ENCODE measurements at regions not wholly inside any gene's neighbourhood (a gene's known extent, or its start where the extent isn't known, plus 50 kb on each side); places are given as distances from the start of the nearest gene placed in this dataset.

DNA sequence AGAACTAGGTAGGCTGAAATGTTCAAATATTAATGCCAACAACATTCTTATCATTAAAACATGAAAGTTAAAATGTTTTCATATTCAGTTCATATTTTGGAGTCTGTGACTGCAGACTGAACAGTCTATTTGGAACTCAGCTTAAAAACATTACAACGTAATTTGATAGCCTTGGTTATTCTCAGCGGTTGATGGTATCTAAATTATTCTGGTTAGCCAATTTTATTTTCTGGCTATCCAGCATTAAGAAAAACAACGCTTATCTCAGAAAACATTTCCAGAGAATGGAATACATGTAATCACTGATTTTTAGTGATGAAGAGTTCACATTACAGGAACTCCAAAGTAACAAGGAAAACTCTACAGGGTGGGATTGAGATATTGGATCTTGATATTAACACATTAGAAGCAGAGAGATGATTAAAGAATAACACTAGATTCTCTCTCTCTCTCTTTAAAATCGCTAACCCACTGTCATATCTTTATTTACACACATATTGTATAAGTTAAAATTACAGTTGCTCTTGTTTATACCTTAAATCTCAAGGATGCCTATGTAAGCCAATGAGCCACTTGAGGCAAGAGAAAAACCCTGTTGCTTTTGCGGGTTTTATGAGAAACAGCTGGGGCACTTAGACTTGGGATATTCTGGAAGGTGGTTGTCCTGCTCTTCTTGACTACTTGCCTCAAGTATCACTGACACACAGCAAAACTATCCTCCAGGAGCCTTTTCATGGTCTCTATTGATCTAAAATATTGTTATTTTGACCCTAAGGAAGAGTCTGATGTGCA is 84.9 kb downstream of the ICOS start (continued):
- no peak for TF ChIP-seq REST (IDR thresholded peaks at IDR 0.05; ENCODE audit: unreplicated experiment)
- TF ChIP-seq CREB1 (CRISPR knock-in tag; IDR thresholded peaks at IDR 0.05; ENCODE audit: low read depth): no peak
- TF ChIP-seq ZNF462 (CRISPR knock-in tag; IDR thresholded peaks at IDR 0.05): no peak
- TF ChIP-seq EZH2phosphoT487 (IDR thresholded peaks at IDR 0.05; ENCODE audit: unreplicated experiment): no peak

DNA sequence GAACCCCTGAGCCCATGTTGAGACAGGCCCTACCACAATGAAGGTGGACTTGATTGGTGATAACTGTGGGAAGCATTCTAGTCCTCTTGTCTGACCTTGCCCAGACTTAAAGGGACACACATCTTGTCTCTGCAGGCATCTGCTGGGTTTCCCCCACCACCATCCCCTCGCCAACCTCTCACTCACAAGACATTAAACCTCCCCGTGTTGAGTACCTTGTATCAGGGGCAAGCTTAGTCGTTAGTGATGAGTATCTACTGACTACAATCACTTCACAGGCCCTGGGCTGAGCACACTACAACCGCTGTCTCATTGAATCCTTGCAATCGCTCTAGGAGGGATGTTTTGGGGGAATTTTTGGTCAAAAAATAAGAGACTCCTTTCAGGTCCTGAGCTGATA is 86.0 kb downstream of the ICOS start:
- Histone ChIP-seq H3K27me3 (ENCODE audit: insufficient read depth) (no peaks in the 10 kb centered on the region), H3K79me2 (replicated peaks; ENCODE audit: insufficient read depth) (no peaks in the 10 kb centered on the region), H3K4me1 (ENCODE audit: insufficient read depth) (no peaks in the 10 kb centered on the region), H2AFZ (peak overlapping the region; percentile 52; the same call in 1 of the 2 replicates), H3K36me3 (ENCODE audit: insufficient read depth) (no peaks in the 10 kb centered on the region), H3K9me2 (ENCODE audit: insufficient read depth) (peaks cover 17% of the 10 kb centered on the region), H3F3A (replicated peaks; ENCODE audit: low read depth) (no peaks in the 10 kb centered on the region), H3K27ac (ENCODE audit: low read depth) (no peak overlapping the region), H4K20me1 (replicated peaks; ENCODE audit: insufficient read depth) (no peaks in the 10 kb centered on the region), H3K4me2 (no peak overlapping the region), H3K4me3 (no peak overlapping the region)
- Mint-ChIP-seq H3K4me1 (no peaks in the 10 kb centered on the region), H3K9me3 (no peaks in the 10 kb centered on the region), H3K4me3 (no peak overlapping the region), H3K27me3 (ENCODE audit: insufficient read depth, low read depth, poor library complexity) (no peaks in the 10 kb centered on the region), H3K27ac (no peak overlapping the region; the same call in 1 of the 2 replicates), H3K36me3 (ENCODE audit: low read depth) (no peaks in the 10 kb centered on the region)
- ATAC-seq (no peak), DNase-seq (ENCODE audit: low spot score) (no peak)
- TF ChIP-seq STAT1 (IDR thresholded peaks at IDR 0.05; ENCODE audit: unreplicated experiment) (no peak), CTCF (conservative IDR thresholded peaks at IDR 0.05; ENCODE audit: low read depth in 2 of 2) (no peak), ZNF114 (CRISPR knock-in tag; IDR thresholded peaks at IDR 0.05) (no peak)

All from GM23338 (cell line).